H1 (cell line): ENCODE measurements at regions not wholly inside any gene's neighbourhood (a gene's known extent, or its start where the extent isn't known, plus 50 kb on each side); places are given as distances from the start of the nearest gene placed in this dataset.

Experiments used
- CTCF ChIA-PET: fragments of 300-600 bp; sonication (Branson Sonifier 250); formaldehyde crosslinking; loops from one replicate; lab custom pipeline; 2021; ENCODE audit not compliant: partially characterized antibody; lab: Charles Lee
- POLR2A ChIA-PET: fragments of 300-600 bp; sonication (Branson Sonifier 250); formaldehyde crosslinking; loops from one replicate; lab custom pipeline; 2021; ENCODE audit warnings: inconsistent platforms; ENCODE audit not compliant: partially characterized antibody; lab: Charles Lee
- DNase-seq, 2 experiments: peaks; one replicate each; pipeline versions ENCODE4 v3.0.0 to v3.0.0-alpha.2; 2010 to 2022; ENCODE audit warnings: low spot score in 2 of 2, low read depth in 1 of 2, mixed read lengths in 1 of 2
- FAIRE-seq: peaks from 2 replicates; lab custom pipeline; 2011; peaks lifted over from hg19 to GRCh38; lab: Jason Lieb, UNC
- H2AFZ ChIP-seq: 2 replicates; pipeline ENCODE4 v1.8.1; 2012; ENCODE audit warnings: low read length, inconsistent platforms
- H2AK5ac ChIP-seq: 2 replicates; pipeline ENCODE4 v1.6.1; 2013; ENCODE audit warnings: low read depth, low read length
- H2BK120ac ChIP-seq: replicated peaks from 2 replicates; pipeline ENCODE3; 2013; ENCODE audit warnings: low read depth, low read length, inconsistent platforms
- H2BK12ac ChIP-seq: 2 replicates; pipeline ENCODE4 v1.6.1; 2013; ENCODE audit warnings: low read depth, low read length
- H2BK15ac ChIP-seq: 2 replicates; pipeline ENCODE4 v1.6.1; 2013; ENCODE audit warnings: low read length
- H2BK20ac ChIP-seq: 2 replicates; pipeline ENCODE4 v1.6.1; 2013; ENCODE audit warnings: low read length
- H2BK5ac ChIP-seq: 2 replicates; pipeline ENCODE4 v1.6.1; 2013; ENCODE audit warnings: low read depth, low read length
- H3K14ac ChIP-seq: 2 replicates; pipeline ENCODE4 v1.6.1; 2013; ENCODE audit warnings: inconsistent platforms; ENCODE audit not compliant: insufficient read length
- H3K18ac ChIP-seq: 2 replicates; pipeline ENCODE4 v1.6.1; 2013; ENCODE audit warnings: low read length; ENCODE audit errors: extremely low read depth
- H3K23ac ChIP-seq: 2 replicates; pipeline ENCODE4 v1.6.1; 2013; ENCODE audit warnings: inconsistent platforms; ENCODE audit not compliant: insufficient read length
- H3K23me2 ChIP-seq: 2 replicates; pipeline ENCODE4 v1.6.1; 2013; ENCODE audit warnings: low read depth, low read length
- H3K27ac ChIP-seq: 2 replicates; pipeline ENCODE4 v1.6.1; 2011; ENCODE audit warnings: low read depth, low read length, inconsistent platforms
- H3K27me3 ChIP-seq, 4 experiments: replicated peaks in 1 of 4; 1 replicate in 1 of 4; 2 replicates in 3 of 4; pipeline versions ENCODE4 v1.6.1 to v1.8.1; 2011 to 2013; ENCODE audit warnings: low read length in 3 of 4, mild to moderate bottlenecking in 3 of 4, inconsistent platforms in 2 of 4, mixed read lengths in 2 of 4, moderate library complexity in 1 of 4; ENCODE audit not compliant: control insufficient read depth in 3 of 4, insufficient read depth in 3 of 4; ENCODE audit errors: extremely low read depth in 1 of 4
- H3K36me3 ChIP-seq, 4 experiments: 2 replicates each; pipeline versions ENCODE4 v1.6.1 to v1.8.1; 2011 to 2013; ENCODE audit warnings: mild to moderate bottlenecking in 4 of 4, low read length in 3 of 4, moderate library complexity in 2 of 4, control low read depth in 1 of 4, inconsistent platforms in 1 of 4; ENCODE audit not compliant: insufficient read depth in 4 of 4, control insufficient read depth in 2 of 4
- H3K4ac ChIP-seq: replicated peaks from 2 replicates; pipeline ENCODE3; 2013; ENCODE audit warnings: low read length, low read depth, mixed read lengths, inconsistent platforms; ENCODE audit not compliant: insufficient read length
- H3K4me1 ChIP-seq, 4 experiments: replicated peaks in 1 of 4; 1 replicate in 1 of 4; 2 replicates in 3 of 4; pipeline versions ENCODE4 v1.6.1 to v1.8.1; 2011 to 2013; ENCODE audit warnings: low read length in 3 of 4, inconsistent platforms in 2 of 4, mixed read lengths in 1 of 4; ENCODE audit not compliant: insufficient read depth in 4 of 4, control insufficient read depth in 3 of 4
- H3K4me2 ChIP-seq, 2 experiments: 2 replicates each; pipeline versions ENCODE4 v1.6.1 to v1.8.1; 2011 to 2013; ENCODE audit warnings: low read depth in 2 of 2, low read length in 2 of 2, control low read depth in 1 of 2, inconsistent platforms in 1 of 2, mild to moderate bottlenecking in 1 of 2; ENCODE audit not compliant: insufficient read depth in 1 of 2
- H3K4me3 ChIP-seq, 4 experiments: fragments of 200-600, 300-600 bp in 1 of 4; sonication (generic), shearing (Covaris generic), sonication (Bioruptor Twin) in 1 of 4; 2 replicates each; pipeline versions ENCODE4 v1.5.1 to v1.8.1; 2011 to 2016; ENCODE audit warnings: low read length in 4 of 4, low read depth in 3 of 4, control low read depth in 2 of 4, inconsistent platforms in 2 of 4, mild to moderate bottlenecking in 2 of 4, mixed read lengths in 1 of 4, moderate library complexity in 1 of 4; ENCODE audit not compliant: insufficient read depth in 2 of 4; ENCODE audit errors: extremely low read depth in 1 of 4
- H3K56ac ChIP-seq: replicated peaks from 2 replicates; pipeline ENCODE3; 2013; ENCODE audit warnings: low read depth, mild to moderate bottlenecking, mixed read lengths, low read length, inconsistent platforms; ENCODE audit not compliant: insufficient read length
- H3K79me1 ChIP-seq: 2 replicates; pipeline ENCODE4 v1.6.1; 2013; ENCODE audit warnings: low read depth, low read length, control low read depth
- H3K79me2 ChIP-seq, 2 experiments: 2 replicates each; pipeline versions ENCODE4 v1.6.1 to v1.8.1; 2012 to 2013; ENCODE audit warnings: low read length in 2 of 2, mild to moderate bottlenecking in 2 of 2, inconsistent platforms in 1 of 2; ENCODE audit not compliant: insufficient read depth in 2 of 2, control insufficient read depth in 1 of 2
- H3K9ac ChIP-seq, 4 experiments: replicated peaks in 1 of 4; 1 replicate in 1 of 4; 2 replicates in 3 of 4; pipeline versions ENCODE4 v1.6.1 to v1.8.1; 2011 to 2013; ENCODE audit warnings: low read depth in 3 of 4, low read length in 3 of 4, control low read depth in 2 of 4, mild to moderate bottlenecking in 2 of 4, moderate library complexity in 2 of 4, inconsistent platforms in 1 of 4; ENCODE audit errors: extremely low read depth in 1 of 4
- H3K9me3 ChIP-seq, 2 experiments: 2 replicates each; pipeline versions ENCODE4 v1.6.1 to v1.8.1; 2012 to 2013; ENCODE audit warnings: mild to moderate bottlenecking in 2 of 2, moderate library complexity in 2 of 2, control low read depth in 1 of 2, inconsistent platforms in 1 of 2, low read depth in 1 of 2, low read length in 1 of 2, mixed read lengths in 1 of 2; ENCODE audit not compliant: insufficient read depth in 2 of 2
- H4K20me1 ChIP-seq, 2 experiments: replicated peaks in 1 of 2; 2 replicates each; pipeline versions ENCODE3 to v1.8.1; 2011 to 2013; ENCODE audit warnings: inconsistent platforms in 2 of 2, low read length in 2 of 2, mild to moderate bottlenecking in 1 of 2; ENCODE audit not compliant: insufficient read depth in 2 of 2, control insufficient read depth in 1 of 2
- H4K5ac ChIP-seq: 2 replicates; pipeline ENCODE4 v1.6.1; 2013; ENCODE audit warnings: low read length, low read depth, mixed read lengths, inconsistent platforms; ENCODE audit not compliant: insufficient read length
- H4K8ac ChIP-seq: 2 replicates; pipeline ENCODE4 v1.8.0; 2013; ENCODE audit warnings: mild to moderate bottlenecking, moderate library complexity, low read length, inconsistent platforms; ENCODE audit not compliant: insufficient read depth; ENCODE audit errors: extremely low read depth
- H4K91ac ChIP-seq: replicated peaks from 2 replicates; pipeline ENCODE3; 2013; ENCODE audit warnings: low read length, mixed read lengths, inconsistent platforms; ENCODE audit not compliant: insufficient read length
- POU5F1 ChIP-seq: IDR thresholded peaks from 2 replicates; pipeline ENCODE4 v1.6.1; 2011; ENCODE audit warnings: low read depth, mild to moderate bottlenecking, low read length, moderate library complexity
- RAD21 ChIP-seq, 2 experiments: IDR thresholded peaks in 1 of 2; conservative IDR thresholded peaks in 1 of 2; 2 replicates each; pipeline ENCODE4 v1.6.1; 2011; ENCODE audit warnings: low read depth in 2 of 2, low read length in 2 of 2, improper control_type of control experiment in 1 of 2, inconsistent platforms in 1 of 2, mild to moderate bottlenecking in 1 of 2, moderate library complexity in 1 of 2
- WGBS, 2 experiments: shearing (Covaris generic) in 1 of 2; methylation state at CpG; one replicate each; pipeline versions ENCODE4 v1.1.6 to v1.1.7; 2013 to 2015; ENCODE audit warnings: low lambda C conversion rate in 2 of 2, mixed read lengths in 2 of 2, inconsistent platforms in 1 of 2, low coverage in 1 of 2, missing lambda C conversion rate in 1 of 2; ENCODE audit not compliant: insufficient replicate concordance in 2 of 2, insufficient coverage in 1 of 2, insufficient read length in 1 of 2; ENCODE audit errors: extremely low coverage in 1 of 2, missing lambda C conversion rate in 1 of 2; 5-methylcytosine and 5-hydroxymethylcytosine counted together

DNA sequence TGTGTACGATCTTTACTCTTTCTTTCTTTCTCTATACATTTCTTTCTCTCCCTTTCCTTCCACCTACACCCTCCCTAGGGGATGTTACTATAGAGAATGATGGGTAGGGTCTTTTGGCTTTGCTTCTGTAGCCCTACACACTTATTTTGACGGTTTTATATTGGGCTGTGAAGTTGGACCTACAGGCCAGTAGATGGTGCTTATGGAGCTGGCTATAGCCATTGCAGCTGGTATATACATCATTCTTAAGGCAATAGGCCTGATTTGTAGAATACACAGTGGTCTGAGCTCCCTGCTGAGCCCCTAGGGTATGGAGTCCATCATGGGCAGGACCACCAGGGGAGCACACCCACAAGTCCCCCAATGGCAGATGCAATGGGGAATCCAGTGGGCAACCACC, 1869.7 kb downstream of the STIM2 start:
- H3K18ac ChIP-seq: no peak overlapping the region
- H3K4me1 ChIP-seq: no peaks in the 10 kb centered on the region
- H4K8ac ChIP-seq: no peak overlapping the region
- H3K79me2 ChIP-seq: no peaks in the 10 kb centered on the region
- H2BK120ac ChIP-seq: no peak overlapping the region
- CTCF ChIA-PET: interaction anchor here (0.8 to 1.1 kb wide), 2 partner anchors 10 to 334 kb away, joined by 3 read pairs; no protein-coding TSS in a partner anchor
- no peak overlapping the region for H3K23ac ChIP-seq
- no peak overlapping the region for H3K4ac ChIP-seq
- H3K23me2 ChIP-seq: no peaks in the 10 kb centered on the region
- WGBS, 2 experiments: 88% methylated on average over 2 of the region's 2 CpGs; no CpG with 5 or more reads in 1 of the 2 experiments
- no peak overlapping the region for H4K5ac ChIP-seq
- no peaks in the 10 kb centered on the region for H3K9me3 ChIP-seq
- POLR2A ChIA-PET: no interaction called here
- H2BK15ac ChIP-seq: no peak overlapping the region
- H2AFZ ChIP-seq: no peak overlapping the region
- FAIRE-seq: no peak
- peak; percentile 28 to 46 for TF ChIP-seq RAD21 (IDR thresholded peaks at IDR 0.05 in 1 of 2, conservative IDR thresholded peaks at IDR 0.05 in 1 of 2; ENCODE audit: low read depth in 2 of 2, low read length in 2 of 2)
- no peak for TF ChIP-seq POU5F1
- H3K36me3 ChIP-seq: no peaks in the 10 kb centered on the region
- no peaks in the 10 kb centered on the region for H3K27me3 ChIP-seq
- no peaks in the 10 kb centered on the region for H3K79me1 ChIP-seq
- H2AK5ac ChIP-seq: no peak overlapping the region
- no peak overlapping the region for H2BK5ac ChIP-seq
- H3K27ac ChIP-seq: no peak overlapping the region
- H3K4me3 ChIP-seq: no peak overlapping the region
- no peak overlapping the region for H2BK12ac ChIP-seq
- no peak overlapping the region for H3K14ac ChIP-seq
- no peak overlapping the region for H3K4me2 ChIP-seq
- H4K91ac ChIP-seq: no peak overlapping the region
- no peak overlapping the region for H2BK20ac ChIP-seq
- no peaks in the 10 kb centered on the region for H4K20me1 ChIP-seq
- DNase-seq: no peak
- H3K56ac ChIP-seq: no peak overlapping the region
- H3K9ac ChIP-seq: no peak overlapping the region
